BE2C (cell line): ENCODE measurements at regions not wholly inside any gene's neighbourhood (a gene's known extent, or its start where the extent isn't known, plus 50 kb on each side); places are given as distances from the start of the nearest gene placed in this dataset.

ENCODE experiments used
- DNase-seq: peaks from one replicate; pipeline ENCODE4 v3.0.0-alpha.2; 2020
- H3K27me3 ChIP-seq: fragments of 250-450 bp; sonication (Bioruptor Pico); 2 replicates; pipeline ENCODE4 v1.5.1; 2020; ENCODE audit warnings: mild to moderate bottlenecking
- H3K36me3 ChIP-seq: fragments of 250-450 bp; sonication (Bioruptor Pico); 2 replicates; pipeline ENCODE4 v1.5.1; 2020; ENCODE audit warnings: mild to moderate bottlenecking
- H3K4me1 ChIP-seq: fragments of 250-450 bp; sonication (Bioruptor Pico); 2 replicates; pipeline ENCODE4 v1.5.1; 2020
- H3K4me3 ChIP-seq: 2 replicates; pipeline ENCODE4 v1.5.1; 2011; ENCODE audit warnings: low read depth, low read length
- H3K9me3 ChIP-seq: fragments of 250-450 bp; sonication (Bioruptor Pico); 2 replicates; pipeline ENCODE4 v1.5.1; 2020
- TF ChIP-seq, protein P1 (sequence below): IDR thresholded peaks from 2 replicates; pipeline ENCODE4 v1.5.1; 2012; ENCODE audit warnings: mild to moderate bottlenecking, low read depth, low read length

- TF ChIP-seq, protein P1, sequence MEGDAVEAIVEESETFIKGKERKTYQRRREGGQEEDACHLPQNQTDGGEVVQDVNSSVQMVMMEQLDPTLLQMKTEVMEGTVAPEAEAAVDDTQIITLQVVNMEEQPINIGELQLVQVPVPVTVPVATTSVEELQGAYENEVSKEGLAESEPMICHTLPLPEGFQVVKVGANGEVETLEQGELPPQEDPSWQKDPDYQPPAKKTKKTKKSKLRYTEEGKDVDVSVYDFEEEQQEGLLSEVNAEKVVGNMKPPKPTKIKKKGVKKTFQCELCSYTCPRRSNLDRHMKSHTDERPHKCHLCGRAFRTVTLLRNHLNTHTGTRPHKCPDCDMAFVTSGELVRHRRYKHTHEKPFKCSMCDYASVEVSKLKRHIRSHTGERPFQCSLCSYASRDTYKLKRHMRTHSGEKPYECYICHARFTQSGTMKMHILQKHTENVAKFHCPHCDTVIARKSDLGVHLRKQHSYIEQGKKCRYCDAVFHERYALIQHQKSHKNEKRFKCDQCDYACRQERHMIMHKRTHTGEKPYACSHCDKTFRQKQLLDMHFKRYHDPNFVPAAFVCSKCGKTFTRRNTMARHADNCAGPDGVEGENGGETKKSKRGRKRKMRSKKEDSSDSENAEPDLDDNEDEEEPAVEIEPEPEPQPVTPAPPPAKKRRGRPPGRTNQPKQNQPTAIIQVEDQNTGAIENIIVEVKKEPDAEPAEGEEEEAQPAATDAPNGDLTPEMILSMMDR: no peak
- no peaks in the 10 kb centered on the region for H3K27me3 ChIP-seq
- DNase-seq: no peak
- no peaks in the 10 kb centered on the region for H3K9me3 ChIP-seq
- H3K4me1 ChIP-seq: no peaks in the 10 kb centered on the region
- no peak overlapping the region for H3K4me3 ChIP-seq
- H3K36me3 ChIP-seq: no peaks in the 10 kb centered on the region
These were observed 294.0 kb upstream of the UGT8 start for GRCh38 chr4:114304567-114304966.

- Histone ChIP-seq H3K4me1 (no peaks in the 10 kb centered on the region), H3K36me3 (no peaks in the 10 kb centered on the region), H3K9me3 (no peaks in the 10 kb centered on the region), H3K27me3 (no peaks in the 10 kb centered on the region), H3K4me3 (no peak overlapping the region)
- DNase-seq: no peak
- TF ChIP-seq, protein P1: no peak
These were observed 291.7 kb upstream of the UGT8 start for GRCh38 chr4:114306946-114307345.

DNA sequence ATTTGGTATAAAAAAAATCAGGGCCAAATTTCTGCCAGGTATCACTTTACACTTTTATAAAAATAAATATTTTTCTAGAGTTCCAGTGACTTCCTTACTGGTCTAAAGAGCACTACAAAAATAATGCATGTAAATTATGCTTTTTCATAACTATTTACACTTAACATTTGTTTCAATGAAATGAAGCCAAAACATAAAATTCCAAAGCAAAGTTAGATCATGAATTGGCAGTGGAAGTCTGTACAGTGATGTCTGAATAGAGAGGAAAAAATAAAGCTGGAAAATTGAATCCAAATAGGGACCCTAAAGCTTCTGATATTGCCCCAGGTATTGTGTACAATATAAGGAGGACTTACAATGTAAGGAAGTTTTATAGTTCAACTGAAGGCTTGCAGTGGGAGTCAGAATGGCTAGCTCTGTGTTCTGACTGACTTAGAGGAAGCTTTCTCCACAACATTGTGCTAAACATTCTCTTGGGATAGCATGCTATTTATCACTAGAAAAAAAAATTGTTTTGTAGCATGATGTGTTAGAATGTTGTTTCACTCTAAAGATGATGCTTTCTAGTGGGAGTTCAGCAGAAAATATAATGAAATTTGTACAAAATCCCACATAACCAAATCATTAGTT is 288.2 kb upstream of the UGT8 start:
- TF ChIP-seq, protein P1: no peak
- no peaks in the 10 kb centered on the region for H3K36me3 ChIP-seq
- no peaks in the 10 kb centered on the region for H3K4me1 ChIP-seq
- no peak for DNase-seq
- no peak overlapping the region for H3K4me3 ChIP-seq
- no peaks in the 10 kb centered on the region for H3K9me3 ChIP-seq
- H3K27me3 ChIP-seq: no peaks in the 10 kb centered on the region

DNA sequence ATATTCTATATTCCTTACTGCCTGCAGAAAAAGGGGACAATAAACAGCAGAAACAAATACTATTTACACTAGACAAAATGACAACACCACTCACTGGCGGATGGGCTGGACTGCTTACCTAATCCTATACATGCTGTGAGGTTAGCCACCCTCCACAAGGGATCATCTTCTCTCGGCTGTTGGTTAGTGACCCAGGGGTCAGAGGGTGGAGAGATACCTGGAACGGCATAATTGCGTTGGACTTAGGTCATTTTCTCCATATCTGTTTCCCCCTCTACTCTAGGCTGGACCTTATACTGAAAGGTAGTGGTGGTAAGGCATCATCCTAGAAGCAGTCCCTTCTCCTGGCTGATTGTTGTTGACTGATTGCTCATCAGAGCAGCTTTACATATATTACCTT is 286.8 kb upstream of the UGT8 start:
- no peak for DNase-seq
- no peaks in the 10 kb centered on the region for H3K4me1 ChIP-seq
- no peaks in the 10 kb centered on the region for H3K27me3 ChIP-seq
- no peak overlapping the region for H3K4me3 ChIP-seq
- no peaks in the 10 kb centered on the region for H3K9me3 ChIP-seq
- TF ChIP-seq, protein P1: no peak
- no peaks in the 10 kb centered on the region for H3K36me3 ChIP-seq

DNA sequence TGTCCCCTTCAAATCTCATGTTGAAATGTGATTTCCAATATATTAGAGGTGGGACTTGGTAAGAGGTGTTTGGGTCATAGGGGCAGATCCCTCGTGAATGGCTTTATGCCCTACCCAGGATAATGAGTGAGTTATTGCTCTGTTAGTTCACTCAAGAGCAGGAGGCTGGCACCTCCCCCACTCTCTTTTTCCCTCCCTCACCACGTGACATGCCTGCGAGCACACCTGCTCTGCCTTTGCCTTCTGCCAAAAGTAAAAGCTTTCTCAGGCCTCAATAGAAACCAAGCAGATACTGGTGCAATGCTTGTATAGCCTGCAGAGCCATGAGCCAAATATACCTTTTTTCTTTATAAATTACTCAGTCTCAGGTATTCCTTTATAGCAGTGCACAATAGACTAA is 286.3 kb upstream of the UGT8 start:
- DNase-seq: no peak
- Histone ChIP-seq H3K4me1 (no peaks in the 10 kb centered on the region), H3K27me3 (no peaks in the 10 kb centered on the region), H3K9me3 (no peaks in the 10 kb centered on the region), H3K4me3 (no peak overlapping the region), H3K36me3 (no peaks in the 10 kb centered on the region)
- TF ChIP-seq, protein P1: no peak

DNA sequence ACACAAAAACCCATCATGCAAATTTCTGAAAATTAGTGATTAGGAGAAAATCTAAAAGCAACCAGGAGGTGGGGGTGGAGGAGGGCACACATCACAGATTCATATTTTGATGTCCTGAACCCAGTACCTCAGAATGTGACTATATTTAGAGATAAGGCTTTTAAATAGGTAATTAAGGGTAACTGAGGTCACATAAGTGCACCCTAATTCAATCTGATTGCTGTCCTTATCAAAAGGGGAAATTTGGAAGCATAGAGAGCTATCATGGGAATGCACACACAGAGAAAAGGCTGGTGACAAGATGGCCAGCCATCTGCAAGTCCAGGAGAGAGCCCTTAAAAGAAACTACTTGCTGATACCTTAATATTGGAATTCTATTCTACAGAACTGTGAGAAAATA is 281.8 kb upstream of the UGT8 start:
- Histone ChIP-seq H3K9me3 (no peaks in the 10 kb centered on the region), H3K4me3 (no peak overlapping the region), H3K36me3 (no peaks in the 10 kb centered on the region), H3K4me1 (no peaks in the 10 kb centered on the region), H3K27me3 (no peaks in the 10 kb centered on the region)
- TF ChIP-seq, protein P1: no peak
- DNase-seq: no peak
